OCI-M2 (cell line): ENCODE measurements at regions not wholly inside any gene's neighbourhood (a gene's known extent, or its start where the extent isn't known, plus 50 kb on each side); places are given as distances from the start of the nearest gene placed in this dataset.

Experiments
- DNase-seq: peaks from one replicate; lab custom pipeline; 2025; ENCODE audit not compliant: unreplicated experiment; lab: John Stamatoyannopoulos, UW

- DNase-seq: no peak
Observed at GRCh38 chr6:225121-225721, 67.1 kb upstream of the DUSP22 start.

- no peak for DNase-seq
Observed at GRCh38 chr6:225907-226306, 66.4 kb upstream of the DUSP22 start.

DNA sequence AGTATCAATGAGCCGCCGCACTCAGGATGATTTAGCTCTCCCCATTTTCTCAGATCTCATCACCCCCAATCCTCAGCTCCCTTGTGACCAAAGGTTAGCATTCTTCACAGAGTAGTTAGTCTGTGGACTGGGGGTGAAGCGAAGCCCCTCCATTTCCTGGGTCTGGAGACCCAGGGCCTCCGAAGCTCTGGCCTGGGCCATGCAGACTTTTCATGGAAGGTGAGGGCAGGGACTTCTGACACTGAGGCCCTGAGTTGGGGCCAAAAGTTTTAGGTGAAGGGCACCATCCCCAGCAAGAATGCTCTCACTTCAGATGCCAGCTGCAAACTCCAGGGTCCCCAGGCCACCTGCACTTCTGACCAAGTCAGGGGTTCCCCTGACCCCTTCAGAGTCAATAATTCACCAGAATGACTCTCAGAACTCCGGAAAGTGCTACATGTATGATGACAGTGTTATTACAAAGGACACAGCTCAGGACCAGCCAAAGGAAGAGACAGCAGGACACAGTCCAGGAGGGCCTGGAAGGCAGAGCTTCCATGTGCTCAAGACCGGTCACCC lies 65.7 kb upstream of the DUSP22 start:
- no peak for DNase-seq

DNA sequence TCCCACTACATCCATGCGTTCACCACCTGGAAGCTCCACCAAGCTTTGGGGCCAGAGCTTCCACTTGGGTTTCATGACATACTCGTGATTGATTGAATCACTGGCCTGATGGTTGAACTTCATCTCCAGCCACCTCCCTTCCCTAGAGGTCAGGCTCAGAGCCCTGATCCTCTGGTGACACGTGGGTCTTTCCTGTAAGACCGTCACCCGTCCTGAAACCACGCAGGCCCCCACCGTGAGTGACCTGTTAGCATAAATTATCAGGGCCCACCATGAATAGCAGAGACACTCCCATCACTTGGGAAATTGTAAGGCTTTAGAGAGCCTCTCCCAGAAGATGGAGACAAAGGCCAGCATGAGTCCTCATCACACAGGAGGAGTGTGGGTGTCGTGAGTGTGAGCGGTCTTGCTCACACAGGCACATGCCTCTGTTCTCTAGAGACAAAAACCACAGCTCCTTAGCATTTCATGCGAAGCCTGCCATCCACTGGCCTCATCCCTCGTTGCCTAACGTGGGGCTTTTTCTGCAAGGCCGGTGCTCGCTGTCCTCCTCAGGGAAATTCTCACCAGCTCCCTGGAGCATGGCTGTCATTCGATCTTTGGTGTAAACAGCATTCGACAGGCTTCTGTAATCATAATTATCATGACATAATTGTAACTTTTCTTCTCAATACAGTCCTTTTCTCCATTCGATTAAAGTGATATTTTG lies 65.1 kb upstream of the DUSP22 start:
- DNase-seq: no peak

GRCh38 chr6:227812-228338 lies 64.4 kb upstream of the DUSP22 start:
- no peak for DNase-seq

DNA sequence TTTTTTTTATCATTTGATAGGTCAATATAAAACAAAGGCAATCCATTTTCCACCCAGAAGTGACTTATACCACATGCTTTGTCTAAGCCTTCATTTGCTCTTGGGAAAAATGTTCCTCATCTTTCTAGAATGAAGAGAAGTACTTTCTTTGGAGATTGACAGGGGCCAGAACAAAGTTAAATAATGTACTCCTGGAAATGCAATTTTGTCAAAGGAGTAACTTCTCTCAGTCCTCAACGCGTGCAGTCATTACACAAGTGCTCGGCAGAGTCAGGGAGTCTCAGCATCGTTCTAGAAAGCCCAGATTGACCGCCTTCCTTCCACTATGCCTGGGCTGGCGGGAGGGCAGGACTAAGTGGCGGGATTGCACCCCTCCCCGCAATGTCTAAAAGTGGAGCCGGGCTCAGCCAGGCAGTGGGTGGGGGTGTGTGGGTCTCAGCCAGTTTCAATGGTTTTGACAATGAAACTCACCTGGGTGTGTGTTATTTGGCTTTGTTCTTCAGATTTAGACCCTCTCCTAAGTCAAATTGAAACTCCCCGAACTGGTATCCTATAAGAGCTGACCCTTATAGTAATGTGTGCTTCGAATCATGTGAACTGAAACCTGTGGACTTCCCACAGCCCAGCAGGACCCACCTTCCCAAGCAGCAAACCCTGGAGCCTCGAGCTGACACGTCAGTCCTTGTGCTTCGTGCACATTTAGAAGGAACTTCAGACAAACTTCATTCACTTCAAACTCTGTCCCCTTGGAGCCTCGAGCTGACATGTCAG lies 63.2 kb upstream of the DUSP22 start:
- DNase-seq: no peak

DNA sequence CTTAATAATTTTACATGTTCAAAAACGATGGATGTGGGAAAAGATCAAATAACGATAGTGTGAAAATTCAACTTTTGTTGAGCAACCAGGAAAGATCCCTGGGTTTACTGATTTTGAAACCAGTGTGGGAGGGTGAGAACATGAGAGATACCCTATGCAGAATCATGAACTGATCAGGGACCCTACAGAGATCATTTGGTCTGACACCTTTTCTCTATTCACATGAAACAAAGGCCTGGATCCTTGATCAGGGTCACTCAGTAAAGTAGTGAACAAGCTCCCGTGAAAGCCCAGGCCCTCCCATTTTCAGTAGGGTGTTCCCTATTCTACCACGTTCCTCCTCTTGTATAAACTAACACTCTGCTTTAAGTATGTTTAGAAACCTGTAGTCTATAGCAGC lies 60.5 kb upstream of the DUSP22 start:
- no peak for DNase-seq

DNA sequence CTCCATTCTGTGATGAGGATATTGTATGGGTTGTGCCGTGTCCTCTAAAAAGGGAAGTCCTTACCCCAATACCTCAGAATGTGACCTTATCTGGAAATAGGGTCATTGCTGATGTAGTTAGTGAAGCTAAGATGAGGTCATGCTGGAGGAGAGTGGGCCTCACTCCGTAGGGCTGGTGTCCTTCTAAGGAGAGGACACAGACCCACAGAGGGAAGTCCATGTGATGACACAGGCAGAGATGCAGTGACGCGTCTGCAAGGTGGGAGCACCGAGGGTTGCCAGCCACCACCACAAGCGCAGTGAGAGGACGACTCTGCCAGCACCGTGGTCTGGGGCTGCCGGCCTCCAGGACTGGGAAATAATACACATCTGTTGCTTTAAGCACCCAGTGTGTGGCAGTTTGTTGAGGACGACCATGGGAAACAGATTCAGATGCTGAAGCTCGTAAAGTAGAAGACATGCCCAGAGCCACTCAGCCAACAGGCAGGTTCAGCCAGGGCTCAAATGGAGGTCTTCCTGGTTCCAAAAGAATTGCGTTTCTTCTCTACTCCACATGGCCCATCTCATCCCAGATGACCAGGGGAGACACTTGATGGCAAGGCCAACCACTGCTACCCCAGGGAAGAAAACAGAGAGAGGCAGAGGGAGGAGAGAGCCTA lies 59.2 kb upstream of the DUSP22 start:
- DNase-seq: no peak

- DNase-seq: no peak
Observed at GRCh38 chr6:234706-235372, 57.4 kb upstream of the DUSP22 start.

GRCh38 chr6:235763-236360 lies 56.4 kb upstream of the DUSP22 start:
- DNase-seq: no peak

- no peak for DNase-seq
Observed at GRCh38 chr6:236519-236918, 55.8 kb upstream of the DUSP22 start.

GRCh38 chr6:240151-240550 lies 52.1 kb upstream of the DUSP22 start:
- no peak for DNase-seq

GRCh38 chr6:241336-241865 lies 50.9 kb upstream of the DUSP22 start:
- DNase-seq: no peak
